GM18499 (cell line): ENCODE measurements at regions not wholly inside any gene's neighbourhood (a gene's known extent, or its start where the extent isn't known, plus 50 kb on each side); places are given as distances from the start of the nearest gene placed in this dataset.
"Not testable (repeated sequence)": the region's sequence is repeated elsewhere in the genome, so short reads cannot be mapped to it uniquely, and the experiment has no call there.

Experiments
- ATAC-seq: cut with Tn5 transposase; IDR thresholded peaks from one replicate; pipeline ENCODE4 v1.9.1; 2021; ENCODE audit warnings: moderate number of reproducible peaks; ENCODE audit not compliant: insufficient read depth, unreplicated experiment

GRCh38 chr5:103391659-103392058 lies 133.1 kb downstream of the MACIR start:
- no peak for ATAC-seq

DNA sequence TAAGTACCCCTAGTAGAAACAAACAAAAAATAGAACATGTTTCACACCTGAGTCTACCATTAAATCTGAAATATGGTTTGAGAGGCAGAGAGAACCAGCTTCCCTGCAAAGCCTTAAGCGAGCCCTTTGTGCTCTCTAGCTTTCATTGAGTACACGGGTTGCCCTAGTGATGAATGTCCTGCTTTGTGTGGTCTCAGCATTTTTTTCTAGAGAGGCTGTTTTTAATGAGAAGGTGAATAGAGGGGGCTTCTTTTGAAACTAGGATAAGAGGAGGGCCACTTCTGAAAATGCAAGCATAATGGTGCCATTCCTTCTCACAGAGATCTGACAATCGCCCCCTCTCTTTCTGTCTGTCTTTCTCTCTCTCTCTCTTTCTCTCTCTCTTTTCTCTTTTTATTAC lies 131.3 kb downstream of the MACIR start:
- ATAC-seq: no peak

- no peak for ATAC-seq
These were observed 130.8 kb downstream of the MACIR start for GRCh38 chr5:103389357-103389756.

GRCh38 chr5:103385722-103386121 lies 127.2 kb downstream of the MACIR start:
- ATAC-seq: no peak

GRCh38 chr5:103377638-103378037 lies 119.1 kb downstream of the MACIR start:
- ATAC-seq: not testable (repeated sequence)

- ATAC-seq: no peak
These were observed 117.5 kb downstream of the MACIR start for GRCh38 chr5:103375863-103376591.

DNA sequence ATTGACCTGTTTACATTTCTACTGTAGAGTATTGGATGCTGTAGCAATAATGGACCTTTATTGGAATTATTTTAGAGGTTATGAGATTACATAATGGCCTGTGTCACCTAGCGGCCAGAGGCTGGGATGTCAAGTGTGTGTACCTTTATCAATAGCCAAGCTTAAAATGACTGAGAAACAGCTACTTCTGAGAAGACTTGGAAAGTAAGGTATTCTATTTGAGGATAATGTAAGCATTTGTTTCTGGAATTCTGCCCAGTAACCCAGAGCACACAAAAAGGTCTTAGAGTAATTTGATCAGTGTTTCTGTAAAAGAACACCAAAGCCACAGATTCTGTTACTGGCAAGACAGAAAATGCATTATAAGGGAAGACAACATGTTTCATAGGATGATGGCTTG lies 116.8 kb downstream of the MACIR start:
- no peak for ATAC-seq

DNA sequence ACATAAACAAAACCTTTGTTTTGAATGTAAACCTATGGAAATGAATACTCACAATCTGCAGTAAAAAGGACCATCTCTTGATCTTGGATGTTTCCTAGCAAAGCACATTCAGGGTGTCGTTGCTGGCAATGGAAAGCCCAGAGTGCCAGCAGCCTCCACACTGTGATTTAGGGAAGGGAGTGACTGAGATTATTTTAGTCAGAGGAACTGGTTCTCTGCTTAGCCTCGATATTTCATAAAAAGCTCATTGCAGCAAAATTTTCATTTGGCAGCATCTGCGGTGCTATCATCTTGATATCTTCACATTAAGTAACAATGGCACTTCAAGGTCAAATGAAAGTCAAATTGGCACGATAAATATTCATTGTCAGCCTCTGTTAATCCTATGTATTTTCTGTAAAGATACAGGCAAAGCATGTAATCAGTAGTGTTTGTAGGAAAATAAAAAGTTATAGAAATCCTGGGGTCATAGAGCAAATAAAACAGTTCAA lies 116.0 kb downstream of the MACIR start:
- no peak for ATAC-seq

DNA sequence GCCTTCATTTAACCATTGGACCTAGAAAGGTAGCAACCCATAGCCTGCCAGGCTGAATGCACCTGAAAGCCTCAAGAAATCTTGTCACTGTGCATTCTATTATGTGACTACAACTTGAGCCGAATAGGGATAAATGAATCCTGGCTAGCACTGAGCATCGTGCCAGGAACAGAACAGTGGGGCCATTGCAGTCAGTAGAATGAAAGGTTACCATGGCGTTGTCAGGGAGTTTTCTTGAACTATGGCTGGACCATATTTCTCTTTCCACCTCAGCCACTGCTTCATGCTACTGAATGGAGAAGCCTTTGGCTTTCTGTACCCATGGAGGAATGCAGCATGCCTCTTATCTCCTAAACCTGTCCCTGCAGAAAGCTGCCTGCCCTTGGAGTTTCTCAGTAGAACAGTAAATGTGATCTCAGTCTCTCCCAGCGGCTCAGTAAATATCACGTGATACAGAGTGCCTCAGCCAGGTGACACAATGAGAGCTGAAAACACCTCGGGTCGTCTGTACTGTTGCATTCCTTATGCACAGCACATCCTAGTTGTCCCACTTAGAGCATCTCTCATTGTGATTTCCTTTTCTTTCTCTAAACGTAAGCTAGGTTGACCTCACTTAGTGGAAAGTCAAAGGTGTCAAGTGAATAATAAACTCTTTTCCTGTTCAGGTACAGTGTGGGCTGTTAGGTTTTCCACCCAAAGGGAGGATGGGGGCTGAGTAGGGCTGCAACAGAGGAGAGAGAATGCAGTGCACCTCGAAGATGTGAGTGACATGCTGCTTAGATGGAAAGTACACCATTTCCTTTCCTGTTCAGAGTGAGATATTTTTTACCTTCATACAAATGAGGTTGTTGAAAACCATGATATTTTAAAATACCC lies 115.3 kb downstream of the MACIR start:
- no peak for ATAC-seq

DNA sequence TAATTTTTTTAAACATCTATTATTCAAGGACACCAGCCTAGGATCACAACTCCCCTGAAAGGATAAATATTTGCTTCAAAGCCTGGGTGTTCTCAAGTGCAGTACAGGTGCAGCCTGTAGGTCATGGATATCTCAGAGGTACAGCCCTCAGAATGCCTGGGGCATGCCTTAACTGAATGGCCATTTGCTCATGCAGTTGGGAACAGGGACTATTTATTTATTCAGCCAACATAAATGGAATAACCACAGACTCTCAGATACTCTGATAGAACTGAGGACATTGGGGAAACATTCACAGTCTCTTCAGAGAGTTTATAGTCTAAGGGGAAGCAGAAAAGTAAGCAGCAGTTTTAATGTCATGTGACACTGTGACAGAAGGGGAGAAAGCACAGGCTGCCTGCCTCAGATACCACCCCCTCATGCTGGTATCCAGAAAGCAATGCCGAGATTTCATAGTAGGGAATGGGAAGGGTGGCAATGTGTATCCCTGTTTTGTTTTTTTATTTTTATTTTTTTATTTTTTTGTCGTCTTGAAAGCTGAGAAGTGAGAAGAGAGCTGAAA lies 112.6 kb downstream of the MACIR start:
- ATAC-seq: no peak

- ATAC-seq: no peak
These were observed 110.9 kb downstream of the MACIR start for GRCh38 chr5:103369125-103370120.

DNA sequence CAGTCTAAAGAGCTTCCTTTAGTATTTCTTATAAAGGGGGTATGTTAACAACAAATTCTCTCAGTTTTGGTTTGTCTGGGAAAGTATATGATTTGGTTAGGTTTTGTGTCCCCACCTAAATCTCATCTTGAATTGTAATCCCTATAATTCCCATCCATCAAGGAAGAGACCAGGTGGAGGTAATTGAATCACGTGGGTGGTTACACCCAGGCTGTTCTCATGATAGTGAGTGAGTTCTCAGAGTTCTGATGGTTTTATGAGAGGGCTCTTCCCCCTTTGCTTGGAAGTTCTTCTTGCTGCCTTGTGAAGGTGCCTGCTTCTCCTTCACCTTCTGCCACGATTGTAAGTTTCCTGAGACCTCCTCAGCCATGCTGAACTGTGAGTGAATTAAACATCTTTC lies 109.1 kb downstream of the MACIR start:
- no peak for ATAC-seq

DNA sequence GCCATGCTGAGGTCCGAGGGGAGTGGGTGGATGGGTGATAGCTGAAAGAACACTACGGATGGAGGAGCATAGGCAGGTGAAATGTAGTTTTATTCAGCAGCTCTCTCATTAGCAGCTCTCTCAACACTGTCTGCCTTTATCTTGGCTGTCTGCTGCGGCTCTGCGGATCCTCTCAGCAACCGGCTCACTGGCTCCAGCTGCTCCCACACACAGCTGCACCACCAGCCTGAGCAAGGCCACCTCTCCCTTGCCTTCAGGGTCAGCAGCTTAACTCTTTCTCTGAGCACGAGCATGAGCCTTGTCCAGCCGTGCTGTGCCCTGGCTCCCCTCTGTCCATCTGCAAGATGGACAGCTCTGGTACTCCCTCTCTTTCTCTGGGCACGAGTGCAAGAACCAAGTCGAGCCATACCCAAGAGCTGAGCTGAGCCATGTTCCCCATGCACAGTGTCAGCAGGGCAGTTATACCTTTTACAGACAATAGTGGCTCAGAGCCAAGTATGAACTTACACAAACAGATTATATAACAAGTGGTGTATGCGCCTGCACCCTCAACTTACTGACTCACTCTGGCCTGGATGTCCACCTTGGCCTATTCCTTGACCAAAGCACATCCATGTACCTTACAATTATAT lies 108.5 kb downstream of the MACIR start:
- no peak for ATAC-seq

GRCh38 chr5:103364074-103364473 lies 105.5 kb downstream of the MACIR start:
- no peak for ATAC-seq

DNA sequence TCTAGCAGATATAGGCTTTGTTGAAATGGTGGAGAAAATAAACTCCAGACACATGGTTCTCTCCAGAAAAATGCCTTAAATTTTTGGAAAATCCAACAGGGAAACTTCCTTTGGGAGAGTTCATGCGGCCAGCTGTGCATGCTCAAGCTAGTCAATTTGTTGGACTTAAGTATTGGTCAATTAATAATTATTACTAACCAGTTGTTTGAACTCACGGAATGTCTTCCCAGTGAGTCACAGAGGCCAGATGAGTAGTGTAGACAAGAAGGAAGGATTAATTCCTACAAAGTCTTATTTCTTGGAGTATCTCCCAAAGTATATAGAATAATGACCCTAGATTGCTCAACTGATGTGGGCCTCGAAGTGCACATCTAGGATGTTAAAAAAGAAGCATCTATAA lies 103.6 kb downstream of the MACIR start:
- no peak for ATAC-seq

DNA sequence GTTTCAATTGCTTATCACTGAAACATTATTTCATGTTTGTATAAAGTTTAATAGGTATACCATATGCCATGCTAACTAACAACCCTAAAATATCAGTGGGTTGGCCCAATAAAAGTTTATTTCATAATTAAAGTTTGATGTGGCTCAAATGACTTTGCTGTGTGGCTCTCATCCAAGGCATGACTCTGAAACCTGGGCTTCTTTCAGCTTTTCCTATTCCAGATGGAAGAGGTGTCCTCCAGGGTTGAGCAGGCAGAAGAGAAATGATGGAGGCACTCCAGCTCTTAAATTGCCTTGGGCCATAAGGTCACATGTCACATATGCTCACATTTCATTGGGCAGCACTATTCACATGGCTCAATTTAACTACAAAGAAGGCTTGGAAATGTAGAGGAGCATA lies 101.9 kb downstream of the MACIR start:
- ATAC-seq: no peak

DNA sequence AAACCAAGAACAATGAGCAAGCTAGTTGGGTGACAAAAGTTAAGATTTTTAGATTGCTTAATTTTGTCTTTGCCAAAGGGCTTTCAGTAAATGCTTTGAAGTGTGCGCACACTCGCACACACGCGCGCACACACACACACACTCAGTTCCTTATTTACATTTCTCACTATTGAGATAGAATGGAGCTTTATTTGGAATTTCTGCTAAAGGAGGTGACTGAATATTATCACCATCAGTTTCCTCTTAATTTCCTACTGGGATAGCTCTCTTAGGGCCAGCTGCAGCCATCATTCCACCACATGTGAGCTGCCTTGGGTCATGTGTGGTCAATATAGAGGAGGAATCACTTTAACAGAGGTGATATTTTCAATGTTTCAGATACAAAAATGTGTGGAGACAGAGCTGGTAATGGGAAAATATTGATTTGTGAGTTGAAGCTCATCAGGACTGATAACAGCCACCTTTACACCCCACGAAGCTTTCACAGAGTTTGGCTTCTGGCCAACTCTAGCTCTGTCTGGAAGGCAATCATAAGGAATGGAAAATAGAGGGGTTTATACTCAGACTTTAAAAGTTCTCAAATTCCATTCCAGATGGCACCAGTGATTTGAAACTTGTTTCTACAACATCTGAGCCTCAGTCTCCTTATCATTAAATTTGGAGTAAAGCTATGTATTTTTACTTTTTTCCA lies 99.9 kb downstream of the MACIR start:
- ATAC-seq: no peak

DNA sequence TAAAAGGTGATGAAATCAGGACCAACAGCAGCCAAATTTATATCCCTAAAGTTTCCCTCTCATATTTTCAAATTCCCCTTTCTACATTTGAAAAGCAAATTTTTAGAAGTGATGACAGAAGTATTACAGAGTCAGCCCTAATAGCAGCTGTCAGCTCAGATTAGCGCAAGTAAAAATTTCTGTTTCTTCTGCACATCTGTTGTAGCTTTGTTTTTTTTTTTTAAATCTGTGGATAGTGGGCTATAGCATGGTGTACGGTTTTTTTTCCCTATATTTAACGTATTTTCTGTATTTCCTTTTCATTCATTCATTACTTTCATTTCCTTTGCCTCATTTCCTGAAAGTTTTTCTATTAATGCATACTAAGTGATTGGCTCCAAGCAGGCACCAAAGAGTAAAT lies 99.1 kb downstream of the MACIR start:
- ATAC-seq: no peak
